ENCODE measurements at regions not wholly inside any gene's neighbourhood (a gene's known extent, or its start where the extent isn't known, plus 50 kb on each side); places are given as distances from the start of the nearest gene placed in this dataset.
"Not testable (repeated sequence)": the region's sequence is repeated elsewhere in the genome, so short reads cannot be mapped to it uniquely, and the experiment has no call there.

GRCh38 chr1:585992-586391 lies 100.5 kb downstream of the OR4F16 start:
- not testable (repeated sequence) for TF ChIP-seq EZH2 (IDR thresholded peaks at IDR 0.05; ENCODE audit: borderline replicate concordance, low read depth, low read length); PHF8 (IDR thresholded peaks at IDR 0.05; ENCODE audit: borderline replicate concordance, low read length); ZNF146 (CRISPR knock-in tag; IDR thresholded peaks at IDR 0.05; ENCODE audit: unreplicated experiment); ZBTB1 (CRISPR knock-in tag; IDR thresholded peaks at IDR 0.05; ENCODE audit: borderline replicate concordance, low read depth); ARID2 (IDR thresholded peaks at IDR 0.05); BRF2 (IDR thresholded peaks at IDR 0.05; ENCODE audit: borderline replicate concordance, insufficient read depth, insufficient read length)
- peak in 2 of 3 experiments; percentile 40 to 49; a peak in 4 of 6 replicates for TF ChIP-seq CTCF (IDR thresholded peaks at IDR 0.05 in 2 of 3, conservative IDR thresholded peaks at IDR 0.05 in 1 of 3; ENCODE audit: insufficient read depth in 2 of 3, low read depth in 1 of 3, low read length in 3 of 3)
- TF ChIP-seq, protein P1, sequence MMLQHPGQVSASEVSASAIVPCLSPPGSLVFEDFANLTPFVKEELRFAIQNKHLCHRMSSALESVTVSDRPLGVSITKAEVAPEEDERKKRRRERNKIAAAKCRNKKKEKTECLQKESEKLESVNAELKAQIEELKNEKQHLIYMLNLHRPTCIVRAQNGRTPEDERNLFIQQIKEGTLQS (IDR thresholded peaks at IDR 0.05): not testable (repeated sequence)
- TF ChIP-seq, protein P1 (CRISPR knock-in tag; conservative IDR thresholded peaks at IDR 0.05): not testable (repeated sequence)

Measured in K562 (cell line).